ENCODE measurements at regions not wholly inside any gene's neighbourhood (a gene's known extent, or its start where the extent isn't known, plus 50 kb on each side); places are given as distances from the start of the nearest gene placed in this dataset.

- H3K36me3 ChIP-seq (ENCODE audit: control insufficient read depth, insufficient read depth, low read length), result no peaks in the 10 kb centered on the region
- intact Hi-C loops (cut with micrococcal nuclease; ENCODE audit: unreplicated experiment) (no loop called here), in situ Hi-C loops (cut with HindIII; ENCODE audit: low pct_unique_long_range_greater_than_20kb, low sequenced_read_pairs) (no loop called here)
- BruUV-seq (replicated peaks), result no TSS peak
- no peaks in the 10 kb centered on the region for H3K4me1 ChIP-seq (ENCODE audit: control insufficient read depth, insufficient read depth, low read length)
- no peak for DNase-seq (ENCODE audit: low read depth, low spot score)
- H3K27me3 ChIP-seq (ENCODE audit: control insufficient read depth, insufficient read depth, low read length), result no peaks in the 10 kb centered on the region
- ChIA-PET POLR2A (no interaction called here), CTCF (no interaction called here)
- TF ChIP-seq CTCF (IDR thresholded peaks at IDR 0.05) (no peak), REST (IDR thresholded peaks at IDR 0.05; ENCODE audit: insufficient read depth in 1 of 2, low read depth in 2 of 2, low read length in 1 of 2) (no peak), POLR2AphosphoS5 (IDR thresholded peaks at IDR 0.05; ENCODE audit: low read depth, low read length) (no peak), TCF7L2 (IDR thresholded peaks at IDR 0.05; ENCODE audit: low read depth, low read length) (no peak), SIN3A (IDR thresholded peaks at IDR 0.05; ENCODE audit: borderline replicate concordance, insufficient read depth, low read depth, low read length) (no peak)
- ATAC-seq, result no peak
- H3K4me3 ChIP-seq (ENCODE audit: low read depth in 2 of 2, low read length in 2 of 2), result no peak overlapping the region
- no peak overlapping the region for H3K27ac ChIP-seq (ENCODE audit: low read length)
- no peaks in the 10 kb centered on the region for H3K9me3 ChIP-seq (ENCODE audit: control insufficient read depth, insufficient read depth, low read depth, low read length)
Measured at GRCh38 chr21:27715131-27715530, 748.2 kb upstream of the ADAMTS5 start.

GRCh38 chr21:27713154-27714109, 746.5 kb upstream of the ADAMTS5 start:
- ATAC-seq (no peak), DNase-seq (ENCODE audit: low read depth, low spot score) (no peak)
- ChIA-PET POLR2A (no interaction called here), CTCF (no interaction called here)
- in situ Hi-C loops (cut with HindIII; ENCODE audit: low pct_unique_long_range_greater_than_20kb, low sequenced_read_pairs), result no loop called here
- H3K36me3 ChIP-seq (ENCODE audit: control insufficient read depth, insufficient read depth, low read length), result no peaks in the 10 kb centered on the region
- no peaks in the 10 kb centered on the region for H3K4me1 ChIP-seq (ENCODE audit: control insufficient read depth, insufficient read depth, low read length)
- no peaks in the 10 kb centered on the region for H3K9me3 ChIP-seq (ENCODE audit: control insufficient read depth, insufficient read depth, low read depth, low read length)
- no peak for TF ChIP-seq TCF7L2 (IDR thresholded peaks at IDR 0.05; ENCODE audit: low read depth, low read length)
- no peak for TF ChIP-seq CTCF (IDR thresholded peaks at IDR 0.05)
- no peak for TF ChIP-seq SIN3A (IDR thresholded peaks at IDR 0.05; ENCODE audit: borderline replicate concordance, insufficient read depth, low read depth, low read length)
- TF ChIP-seq POLR2AphosphoS5 (IDR thresholded peaks at IDR 0.05; ENCODE audit: low read depth, low read length), result no peak
- TF ChIP-seq REST (IDR thresholded peaks at IDR 0.05; ENCODE audit: insufficient read depth in 1 of 2, low read depth in 2 of 2, low read length in 1 of 2), result no peak
- H3K4me3 ChIP-seq (ENCODE audit: low read depth in 2 of 2, low read length in 2 of 2), result no peak overlapping the region
- no TSS peak for BruUV-seq (replicated peaks)
- intact Hi-C loops (cut with micrococcal nuclease; ENCODE audit: unreplicated experiment), result no loop called here
- no peaks in the 10 kb centered on the region for H3K27me3 ChIP-seq (ENCODE audit: control insufficient read depth, insufficient read depth, low read length)
- no peak overlapping the region for H3K27ac ChIP-seq (ENCODE audit: low read length)
